Hepatocyte (in vitro differentiated cells): ENCODE measurements at regions not wholly inside any gene's neighbourhood (a gene's known extent, or its start where the extent isn't known, plus 50 kb on each side); places are given as distances from the start of the nearest gene placed in this dataset.

Source experiments
- EZH2 ChIP-seq: fragments of 200-600 bp; sonication (generic); IDR thresholded peaks from 2 replicates; pipeline ENCODE4 v1.6.1; 2016; ENCODE audit warnings: antibody characterized with exemption, mild to moderate bottlenecking, borderline replicate concordance
- EZH2phosphoT487 ChIP-seq: fragments of 200-600 bp; sonication (generic); IDR thresholded peaks from one replicate; pipeline ENCODE4 v1.6.1; 2018; ENCODE audit warnings: antibody characterized with exemption, mild to moderate bottlenecking, low read depth, moderate library complexity; ENCODE audit not compliant: unreplicated experiment, severe bottlenecking
- TF ChIP-seq, protein P1 (sequence below): fragments of 200-600 bp; sonication (generic); IDR thresholded peaks from 2 replicates; pipeline ENCODE4 v1.5.1; 2016; ENCODE audit warnings: antibody characterized with exemption, mild to moderate bottlenecking; ENCODE audit not compliant: poor library complexity

DNA sequence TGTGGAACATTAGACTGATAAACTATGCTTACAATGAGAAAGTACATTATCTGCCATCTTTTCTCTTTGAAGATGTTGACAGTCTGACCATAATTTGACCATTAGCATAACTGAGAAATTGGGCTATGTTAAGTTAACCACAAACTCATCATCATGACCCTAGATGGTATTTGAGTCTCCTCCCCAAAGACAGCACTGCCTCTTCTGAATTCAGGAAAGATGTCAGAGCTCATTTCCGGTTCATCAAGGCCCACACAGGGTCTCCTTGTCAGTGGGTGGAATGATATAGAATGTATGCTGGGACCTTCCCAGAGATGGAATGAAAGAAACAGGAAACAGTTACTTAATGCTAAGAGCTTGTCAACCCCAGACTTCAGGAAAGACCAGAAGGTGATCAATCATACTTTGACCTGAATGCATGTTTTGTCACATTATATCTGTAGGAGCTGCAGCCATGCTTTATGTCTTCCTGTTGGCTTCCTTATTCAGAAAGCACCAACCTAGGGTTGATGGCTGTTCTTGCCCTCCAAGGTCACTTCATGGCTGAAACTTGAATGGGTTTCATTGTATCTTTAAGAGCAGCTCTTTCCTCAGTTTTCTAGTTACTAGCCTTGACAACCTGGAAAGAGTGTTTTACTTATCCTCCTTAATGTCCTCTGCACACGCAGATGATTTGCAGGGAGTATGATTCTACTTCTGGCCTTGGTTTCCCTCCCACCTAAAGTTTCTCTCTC is 99.1 kb upstream of the NEUROD1 start:
- TF ChIP-seq, protein P1, sequence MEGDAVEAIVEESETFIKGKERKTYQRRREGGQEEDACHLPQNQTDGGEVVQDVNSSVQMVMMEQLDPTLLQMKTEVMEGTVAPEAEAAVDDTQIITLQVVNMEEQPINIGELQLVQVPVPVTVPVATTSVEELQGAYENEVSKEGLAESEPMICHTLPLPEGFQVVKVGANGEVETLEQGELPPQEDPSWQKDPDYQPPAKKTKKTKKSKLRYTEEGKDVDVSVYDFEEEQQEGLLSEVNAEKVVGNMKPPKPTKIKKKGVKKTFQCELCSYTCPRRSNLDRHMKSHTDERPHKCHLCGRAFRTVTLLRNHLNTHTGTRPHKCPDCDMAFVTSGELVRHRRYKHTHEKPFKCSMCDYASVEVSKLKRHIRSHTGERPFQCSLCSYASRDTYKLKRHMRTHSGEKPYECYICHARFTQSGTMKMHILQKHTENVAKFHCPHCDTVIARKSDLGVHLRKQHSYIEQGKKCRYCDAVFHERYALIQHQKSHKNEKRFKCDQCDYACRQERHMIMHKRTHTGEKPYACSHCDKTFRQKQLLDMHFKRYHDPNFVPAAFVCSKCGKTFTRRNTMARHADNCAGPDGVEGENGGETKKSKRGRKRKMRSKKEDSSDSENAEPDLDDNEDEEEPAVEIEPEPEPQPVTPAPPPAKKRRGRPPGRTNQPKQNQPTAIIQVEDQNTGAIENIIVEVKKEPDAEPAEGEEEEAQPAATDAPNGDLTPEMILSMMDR = no peak
- no peak for TF ChIP-seq EZH2
- no peak for TF ChIP-seq EZH2phosphoT487
